GM19463 (cell line): ENCODE measurements at regions not wholly inside any gene's neighbourhood (a gene's known extent, or its start where the extent isn't known, plus 50 kb on each side); places are given as distances from the start of the nearest gene placed in this dataset.
A peak's percentile ranks its signal among the peaks of the same experiment; 100 is the strongest.
"Not testable (repeated sequence)": the region's sequence is repeated elsewhere in the genome, so short reads cannot be mapped to it uniquely, and the experiment has no call there.

Experiments
- ATAC-seq: cut with Tn5 transposase; IDR thresholded peaks from one replicate; pipeline ENCODE4 v1.9.1; 2021; ENCODE audit warnings: mild to moderate bottlenecking, moderate library complexity; ENCODE audit not compliant: unreplicated experiment

- ATAC-seq, result no peak
These were observed 155.4 kb upstream of the CCDC54 start for GRCh38 chr3:107221856-107222255.

- no peak for ATAC-seq
These were observed 154.3 kb upstream of the CCDC54 start for GRCh38 chr3:107222907-107223306.

GRCh38 chr3:107224026-107224596 lies 153.1 kb upstream of the CCDC54 start:
- no peak for ATAC-seq

GRCh38 chr3:107227091-107227490 lies 150.1 kb upstream of the CCDC54 start:
- ATAC-seq, result no peak

- ATAC-seq, result not testable (repeated sequence)
These were observed 143.4 kb upstream of the CCDC54 start for GRCh38 chr3:107233877-107234276.

GRCh38 chr3:107235193-107235927 lies 141.9 kb upstream of the CCDC54 start:
- ATAC-seq, result no peak

GRCh38 chr3:107235928-107236315 lies 141.3 kb upstream of the CCDC54 start:
- peak; percentile 40 for ATAC-seq

- no peak for ATAC-seq
These were observed 140.4 kb upstream of the CCDC54 start for GRCh38 chr3:107236655-107237337.

GRCh38 chr3:107238787-107239186 lies 138.5 kb upstream of the CCDC54 start:
- no peak for ATAC-seq

GRCh38 chr3:107239703-107240102 lies 137.5 kb upstream of the CCDC54 start:
- ATAC-seq, result no peak

GRCh38 chr3:107240183-107241091 lies 136.8 kb upstream of the CCDC54 start:
- ATAC-seq, result peak; percentile 95

GRCh38 chr3:107241217-107241616 lies 136.0 kb upstream of the CCDC54 start:
- peak; percentile 35 for ATAC-seq

GRCh38 chr3:107242579-107242978 lies 134.7 kb upstream of the CCDC54 start:
- no peak for ATAC-seq

GRCh38 chr3:107247116-107247515 lies 130.1 kb upstream of the CCDC54 start:
- ATAC-seq, result no peak

- no peak for ATAC-seq
These were observed 128.1 kb upstream of the CCDC54 start for GRCh38 chr3:107249132-107249531.

GRCh38 chr3:107250221-107250620 lies 127.0 kb upstream of the CCDC54 start:
- ATAC-seq, result no peak

GRCh38 chr3:107251819-107252218 lies 125.4 kb upstream of the CCDC54 start:
- ATAC-seq, result no peak

- ATAC-seq, result no peak
These were observed 120.3 kb upstream of the CCDC54 start for GRCh38 chr3:107256963-107257362.

GRCh38 chr3:107258300-107258699 lies 118.9 kb upstream of the CCDC54 start:
- ATAC-seq, result no peak

- no peak for ATAC-seq
These were observed 117.0 kb upstream of the CCDC54 start for GRCh38 chr3:107260207-107260606.
